ENCODE measurements at regions not wholly inside any gene's neighbourhood (a gene's known extent, or its start where the extent isn't known, plus 50 kb on each side); places are given as distances from the start of the nearest gene placed in this dataset.

GRCh38 chr13:50672025-50672424 is 171.5 kb downstream of the DLEU7 start:
- intact Hi-C loops (cut with DNase I, micrococcal nuclease) = no loop called here
- ATAC-seq = no peak
- DNase-seq = no peak

- intact Hi-C loops (cut with DNase I, micrococcal nuclease) = no loop called here
- no peak for ATAC-seq
- no peak for DNase-seq
These were observed 167.8 kb downstream of the DLEU7 start for GRCh38 chr13:50675651-50676050.

- ATAC-seq = no peak
- intact Hi-C loops (cut with DNase I, micrococcal nuclease) = no loop called here
- no peak for DNase-seq
These were observed 166.9 kb downstream of the DLEU7 start for GRCh38 chr13:50676602-50677001.

- intact Hi-C loops (cut with DNase I, micrococcal nuclease) = no loop called here
- DNase-seq = no peak
- no peak for ATAC-seq
These were observed 166.2 kb downstream of the DLEU7 start for GRCh38 chr13:50677258-50677657.

GRCh38 chr13:50677687-50678463 is 165.6 kb downstream of the DLEU7 start:
- intact Hi-C loops (cut with DNase I, micrococcal nuclease) = no loop called here
- no peak for ATAC-seq
- no peak for DNase-seq

GRCh38 chr13:50678464-50679162 is 164.9 kb downstream of the DLEU7 start:
- intact Hi-C loops (cut with DNase I, micrococcal nuclease) = no loop called here
- ATAC-seq = no peak
- no peak for DNase-seq

- ATAC-seq (no peak), DNase-seq (no peak)
- intact Hi-C loops (cut with DNase I, micrococcal nuclease) = no loop called here
These were observed 164.2 kb downstream of the DLEU7 start for GRCh38 chr13:50679321-50679720.

- no peak for ATAC-seq
- no peak for DNase-seq
- intact Hi-C loops (cut with DNase I, micrococcal nuclease) = no loop called here
These were observed 161.5 kb downstream of the DLEU7 start for GRCh38 chr13:50682002-50682401.

GRCh38 chr13:50682966-50683365 is 160.5 kb downstream of the DLEU7 start:
- DNase-seq (no peak), ATAC-seq (no peak)
- intact Hi-C loops (cut with DNase I, micrococcal nuclease) = no loop called here

- intact Hi-C loops (cut with DNase I, micrococcal nuclease) = no loop called here
- ATAC-seq (no peak), DNase-seq (peak in 1 of 2 donors; percentile 15)
These were observed 159.1 kb downstream of the DLEU7 start for GRCh38 chr13:50684366-50684765.

- ATAC-seq (no peak), DNase-seq (peak in 1 of 2 donors; percentile 48)
- intact Hi-C loops (cut with DNase I, micrococcal nuclease) = no loop called here
These were observed 158.0 kb downstream of the DLEU7 start for GRCh38 chr13:50685491-50685890.

GRCh38 chr13:50685956-50686355 is 157.5 kb downstream of the DLEU7 start:
- ATAC-seq = no peak
- DNase-seq = no peak
- intact Hi-C loops (cut with DNase I, micrococcal nuclease) = no loop called here

- intact Hi-C loops (cut with DNase I, micrococcal nuclease) = no loop called here
- DNase-seq (no peak), ATAC-seq (no peak)
These were observed 156.9 kb downstream of the DLEU7 start for GRCh38 chr13:50686551-50686950.

GRCh38 chr13:50687545-50687944 is 155.9 kb downstream of the DLEU7 start:
- intact Hi-C loops (cut with DNase I, micrococcal nuclease) = no loop called here
- ATAC-seq (no peak), DNase-seq (no peak)

- no peak for ATAC-seq
- intact Hi-C loops (cut with DNase I, micrococcal nuclease) = no loop called here
- no peak for DNase-seq
These were observed 153.5 kb downstream of the DLEU7 start for GRCh38 chr13:50690006-50690405.

- intact Hi-C loops (cut with DNase I, micrococcal nuclease) = no loop called here
- DNase-seq = no peak
- peak; percentile 34 for ATAC-seq
These were observed 152.3 kb downstream of the DLEU7 start for GRCh38 chr13:50691176-50691680.

- ATAC-seq = no peak
- intact Hi-C loops (cut with DNase I, micrococcal nuclease) = no loop called here
These were observed 151.7 kb downstream of the DLEU7 start for GRCh38 chr13:50691681-50692263.

GRCh38 chr13:50692396-50692915 is 151.0 kb downstream of the DLEU7 start:
- DNase-seq = no peak
- no peak for ATAC-seq
- intact Hi-C loops (cut with DNase I, micrococcal nuclease) = no loop called here

More at GRCh38 chr13:50691681-50692263, 151.7 kb downstream of the DLEU7 start:
- DNase-seq = no peak

GRCh38 chr13:50693727-50694126 is 149.8 kb downstream of the DLEU7 start:
- intact Hi-C loops (cut with DNase I, micrococcal nuclease) = no loop called here
- DNase-seq = no peak
- no peak for ATAC-seq

Data from left colon (tissue), 2 donors.